GM19397 (cell line): ENCODE measurements at regions not wholly inside any gene's neighbourhood (a gene's known extent, or its start where the extent isn't known, plus 50 kb on each side); places are given as distances from the start of the nearest gene placed in this dataset.
"Not testable (repeated sequence)": the region's sequence is repeated elsewhere in the genome, so short reads cannot be mapped to it uniquely, and the experiment has no call there.

Experiments
- ATAC-seq: cut with Tn5 transposase; IDR thresholded peaks from one replicate; pipeline ENCODE4 v1.9.1; 2021; ENCODE audit warnings: mild to moderate bottlenecking, moderate library complexity; ENCODE audit not compliant: unreplicated experiment

GRCh38 chr14:37888234-37888633 is 292.8 kb downstream of the TTC6 start:
- no peak for ATAC-seq

DNA sequence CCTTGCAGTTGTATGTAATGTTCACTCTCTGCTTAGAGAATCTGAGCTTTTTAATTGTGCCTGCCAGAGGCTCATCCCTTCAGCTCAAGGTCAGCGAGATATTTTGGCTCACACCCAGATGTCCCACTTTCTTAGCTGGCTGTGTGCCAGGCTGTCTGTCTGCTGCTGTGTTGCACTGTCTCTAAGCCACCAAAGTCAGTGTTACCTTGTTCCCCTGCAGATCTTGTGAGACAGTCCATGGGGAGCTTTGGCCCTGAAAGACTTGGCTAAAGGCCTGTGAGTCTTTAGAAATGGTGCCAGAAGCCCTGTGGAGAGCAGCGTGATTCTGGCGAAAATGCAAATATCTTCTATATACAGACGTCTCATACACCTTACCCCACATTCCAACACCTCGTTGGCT is 293.7 kb downstream of the TTC6 start:
- ATAC-seq, result no peak

DNA sequence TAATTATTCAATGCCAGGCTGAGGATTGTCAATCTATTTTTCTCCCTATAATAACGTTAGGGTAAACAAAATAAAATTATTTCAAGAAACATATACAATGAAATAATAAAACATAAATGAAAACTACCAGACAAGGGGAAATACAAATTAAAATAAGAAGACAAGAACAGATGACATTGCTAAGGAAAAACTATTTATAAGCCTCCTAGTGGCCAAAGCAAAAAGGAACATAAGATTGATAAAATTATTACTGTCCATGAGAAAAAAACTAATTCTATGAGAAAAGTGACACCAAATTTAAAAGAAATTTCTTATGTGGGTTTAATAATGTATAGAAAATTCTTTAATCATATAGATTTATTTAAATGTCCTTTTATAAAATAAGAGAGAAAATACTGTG is 294.7 kb downstream of the TTC6 start:
- ATAC-seq, result no peak

- ATAC-seq, result not testable (repeated sequence)
Observed at GRCh38 chr14:37891500-37891899, 296.1 kb downstream of the TTC6 start.

DNA sequence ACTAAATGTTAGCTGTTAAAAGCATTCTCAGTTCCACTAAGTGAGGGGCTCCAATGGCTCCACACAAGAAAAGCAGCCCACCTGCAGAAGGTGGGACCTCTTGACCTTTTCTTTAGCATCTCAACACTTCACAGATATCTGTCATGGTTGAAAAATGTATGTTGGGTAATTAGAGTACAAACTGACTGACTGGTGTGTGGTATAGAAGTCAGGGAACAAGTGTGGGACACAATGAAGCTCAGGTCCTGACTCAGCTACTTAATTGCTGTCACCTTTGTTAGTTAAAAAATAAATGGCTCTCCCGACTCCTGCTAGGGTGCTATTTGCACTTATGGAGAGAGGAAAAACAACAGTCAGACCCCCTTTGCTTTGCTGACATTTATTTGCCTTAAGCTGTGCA is 299.0 kb downstream of the TTC6 start:
- ATAC-seq, result no peak

GRCh38 chr14:37899365-37899764 is 303.9 kb downstream of the TTC6 start:
- no peak for ATAC-seq

- no peak for ATAC-seq
Observed at GRCh38 chr14:37900561-37900960, 305.1 kb downstream of the TTC6 start.

DNA sequence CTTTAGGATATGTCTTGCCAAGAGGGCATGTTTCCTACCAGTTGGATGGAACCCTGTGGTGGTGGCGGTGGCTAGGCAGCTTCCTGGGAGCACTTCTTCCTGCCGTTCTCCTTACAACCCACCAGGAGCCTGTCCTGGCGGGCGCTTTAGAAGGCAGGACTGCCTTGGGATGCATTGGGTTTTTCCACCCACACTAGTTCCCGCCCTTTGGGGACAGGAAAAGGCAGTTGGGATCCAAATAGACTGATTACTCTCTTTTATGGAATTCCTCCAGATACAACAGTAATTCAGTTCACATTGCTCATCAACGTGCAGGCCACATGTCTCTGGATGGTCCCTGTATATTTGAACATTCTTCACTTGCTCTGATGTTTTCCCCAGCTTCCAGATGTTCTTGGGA is 305.7 kb upstream of the SSTR1 start:
- ATAC-seq, result no peak

DNA sequence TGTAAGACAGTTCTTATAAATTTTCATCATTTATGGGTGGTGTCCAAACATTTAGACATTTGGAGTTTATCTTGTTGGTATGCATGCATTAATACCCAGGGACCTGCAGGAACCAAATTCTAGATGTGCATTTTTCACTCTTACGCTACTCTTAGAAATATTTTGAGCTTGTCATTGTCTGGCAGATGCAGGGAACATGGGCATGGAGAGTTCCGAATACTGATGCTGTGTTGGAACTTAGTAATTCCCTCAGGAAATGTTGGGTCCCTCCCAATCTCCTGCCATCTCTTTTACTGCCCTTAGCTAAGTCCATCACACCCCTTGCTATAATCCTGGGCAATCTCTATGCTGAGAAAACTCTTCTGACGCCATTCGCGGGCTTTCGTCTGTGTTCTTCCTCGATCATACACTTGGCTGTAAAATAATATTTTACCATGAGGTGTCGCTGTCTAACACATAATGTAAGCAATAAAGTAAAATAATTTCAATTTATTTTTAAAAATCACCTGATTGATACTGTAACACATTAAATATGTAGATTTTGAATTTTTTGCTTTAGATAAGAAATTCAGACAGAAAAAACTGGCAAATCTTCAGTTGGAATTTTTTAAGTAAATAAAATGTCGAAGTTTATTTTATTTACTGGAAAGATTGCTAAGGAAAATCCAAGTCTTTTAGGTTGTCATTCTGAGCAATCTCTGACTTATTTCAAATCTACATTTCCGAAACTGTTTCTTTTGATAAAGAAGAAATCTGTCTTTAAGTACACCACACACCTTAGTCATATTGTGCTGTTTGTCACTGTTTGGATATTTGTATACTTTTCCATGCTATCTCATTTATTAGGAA is 304.1 kb upstream of the SSTR1 start:
- ATAC-seq, result no peak

- no peak for ATAC-seq
Observed at GRCh38 chr14:37924622-37925021, 283.1 kb upstream of the SSTR1 start.

DNA sequence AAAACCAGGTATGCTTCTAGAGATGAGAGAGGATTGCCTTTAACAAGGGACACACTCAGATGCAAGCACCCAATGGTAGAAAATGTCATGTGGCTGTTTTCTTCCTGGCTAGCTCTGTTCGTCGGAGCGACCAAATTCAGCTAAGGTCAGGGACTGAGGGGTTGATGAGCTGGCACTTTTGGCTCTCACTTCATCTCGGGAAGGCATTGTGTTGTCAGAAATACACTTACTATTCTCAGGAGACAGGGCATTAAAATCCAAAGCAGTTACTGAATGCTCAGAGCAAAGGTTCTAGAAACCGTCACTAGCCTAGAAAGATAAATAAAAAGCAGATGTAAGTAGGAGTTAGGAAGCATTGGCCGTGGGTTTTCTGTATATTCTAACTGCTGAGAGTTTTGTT is 275.7 kb upstream of the SSTR1 start:
- no peak for ATAC-seq

- no peak for ATAC-seq
Observed at GRCh38 chr14:37932481-37932880, 275.2 kb upstream of the SSTR1 start.

DNA sequence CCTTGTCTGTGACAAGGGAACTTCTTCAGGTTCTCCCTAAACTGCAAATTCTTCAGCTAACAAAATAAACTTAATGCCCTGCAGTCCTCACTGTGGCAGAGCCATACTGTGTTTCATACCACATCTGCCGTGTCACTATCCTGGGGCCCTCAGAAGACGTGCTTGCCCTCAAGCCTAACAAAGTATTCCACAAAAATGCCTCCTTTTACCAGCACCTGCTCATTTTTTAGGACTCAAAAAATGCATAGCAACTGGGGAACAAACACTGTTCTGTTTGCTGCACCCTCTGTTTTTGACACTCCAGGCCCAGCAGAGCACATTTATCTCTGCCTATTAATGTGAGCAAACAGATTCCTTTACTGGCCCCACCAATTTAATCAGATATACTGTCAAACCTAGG is 270.7 kb upstream of the SSTR1 start:
- no peak for ATAC-seq

- no peak for ATAC-seq
Observed at GRCh38 chr14:37939442-37940028, 268.2 kb upstream of the SSTR1 start.

DNA sequence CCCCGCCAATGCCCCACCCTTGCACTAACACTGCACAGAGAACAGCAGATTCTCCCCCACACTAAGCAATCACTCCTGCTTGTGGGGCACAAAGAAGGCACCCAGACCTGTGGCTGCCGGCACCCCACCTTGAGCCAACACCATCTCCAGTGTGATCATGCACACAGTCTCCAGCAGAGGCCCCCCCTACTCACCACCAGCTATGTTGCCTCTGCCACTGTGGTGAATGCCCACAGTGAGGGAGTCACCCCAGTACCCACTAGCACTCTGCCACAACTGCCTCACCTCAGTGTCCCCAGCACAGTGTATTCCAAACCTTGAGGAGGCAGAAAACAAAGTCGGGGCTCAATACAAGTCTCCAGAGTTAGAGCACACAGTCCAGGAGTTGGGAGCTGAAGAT is 261.7 kb upstream of the SSTR1 start:
- ATAC-seq, result no peak

DNA sequence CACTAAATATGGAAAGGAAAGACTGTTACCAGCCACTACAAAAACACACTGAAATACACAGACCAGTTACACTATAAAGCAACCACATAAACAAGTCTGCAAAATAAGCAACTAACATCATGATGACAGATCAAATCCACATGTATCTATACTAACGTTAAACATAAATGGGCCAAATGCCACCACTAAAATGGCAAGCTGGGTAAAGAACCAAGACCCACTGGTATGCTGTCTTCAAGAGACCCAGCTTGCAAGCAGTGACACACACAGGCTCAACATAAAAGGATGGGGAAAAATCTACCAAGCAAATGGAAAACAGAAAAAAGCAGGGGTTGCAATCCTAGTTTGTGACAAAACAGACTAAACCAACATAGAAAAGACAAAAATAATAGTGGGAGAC is 260.9 kb upstream of the SSTR1 start:
- ATAC-seq, result no peak

DNA sequence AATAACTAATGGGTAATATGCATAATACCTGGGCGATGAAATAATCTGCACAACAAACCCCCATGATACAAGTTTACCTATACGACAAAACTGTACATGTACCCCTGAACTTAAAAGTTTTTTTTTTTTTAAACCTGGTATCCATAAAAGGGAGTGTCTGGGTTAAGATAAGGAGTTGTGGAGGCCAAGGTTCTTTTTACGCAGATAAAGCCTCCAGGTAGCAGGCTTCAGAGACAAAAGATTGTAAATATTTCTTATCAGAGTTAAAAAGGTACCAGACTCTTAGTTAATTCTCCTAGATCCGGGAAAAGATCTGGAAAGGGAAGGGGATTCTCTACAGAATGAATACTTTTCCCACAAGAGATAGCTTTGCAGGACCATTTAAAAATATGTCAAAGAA is 259.4 kb upstream of the SSTR1 start:
- ATAC-seq, result no peak

DNA sequence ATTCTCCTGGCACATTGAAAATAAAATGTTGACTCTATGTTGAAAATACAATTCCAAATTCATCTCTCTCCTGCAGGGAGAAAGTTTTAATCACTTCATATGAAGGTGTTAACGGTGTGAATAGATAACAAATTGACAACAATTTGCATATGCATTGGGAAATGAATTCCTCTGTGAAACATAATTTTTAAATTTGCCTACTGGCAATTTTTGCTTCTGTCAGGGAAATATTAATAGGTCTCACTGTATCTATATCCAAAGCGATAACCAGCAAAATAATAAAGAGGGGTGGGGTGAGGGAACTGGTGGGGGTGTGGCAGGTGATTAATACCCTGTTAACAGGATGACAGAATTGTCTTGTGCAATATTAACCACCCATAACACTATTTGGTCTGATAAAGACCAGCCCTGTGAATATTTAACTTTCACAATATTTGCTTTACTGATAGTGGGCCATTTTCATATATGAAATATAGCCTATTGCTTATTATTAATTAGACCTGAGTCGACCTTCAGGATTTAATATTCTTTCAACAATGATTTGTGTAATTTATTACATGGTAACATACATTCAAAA is 239.0 kb upstream of the SSTR1 start:
- ATAC-seq, result no peak

GRCh38 chr14:37969511-37969979 is 238.2 kb upstream of the SSTR1 start:
- ATAC-seq, result no peak

GRCh38 chr14:37970696-37971095 is 237.0 kb upstream of the SSTR1 start:
- ATAC-seq, result no peak

- ATAC-seq, result no peak
Observed at GRCh38 chr14:37972941-37973887, 234.5 kb upstream of the SSTR1 start.
